ENCODE measurements at regions not wholly inside any gene's neighbourhood (a gene's known extent, or its start where the extent isn't known, plus 50 kb on each side); places are given as distances from the start of the nearest gene placed in this dataset.
"Not testable (repeated sequence)": the region's sequence is repeated elsewhere in the genome, so short reads cannot be mapped to it uniquely, and the experiment has no call there.

DNA sequence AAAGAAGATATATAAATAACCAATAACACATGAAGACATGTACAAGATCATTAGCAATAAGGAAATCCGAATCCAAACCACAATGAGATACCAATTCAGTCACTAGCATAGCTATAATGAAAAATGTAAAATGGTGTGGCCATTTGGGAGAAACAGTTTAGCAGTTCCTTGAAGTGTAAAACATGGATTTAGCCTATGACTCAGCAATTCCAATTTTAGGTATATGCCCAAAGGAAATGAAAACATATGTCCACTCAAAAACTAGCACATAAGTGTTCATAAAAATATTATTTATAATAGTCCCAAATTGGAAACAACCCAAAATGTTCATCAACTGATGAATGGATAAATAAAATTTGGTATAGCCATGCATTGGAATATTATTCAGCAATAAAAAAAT is 165.5 kb upstream of the CRIM1 start:
- ChIA-PET CTCF (no interaction called here), POLR2A (no interaction called here)
- no peak for TF ChIP-seq CTCF (IDR thresholded peaks at IDR 0.05; ENCODE audit: insufficient read depth, low read length, missing control alignments)
- DNase-seq (ENCODE audit: low read depth, low spot score) = no peak
- no peak overlapping the region for H3K4me3 ChIP-seq (ENCODE audit: low read depth, low read length)

GRCh38 chr2:36185624-36186023 is 170.0 kb upstream of the CRIM1 start:
- DNase-seq (ENCODE audit: low read depth, low spot score) = no peak
- CTCF ChIA-PET = no interaction called here
- POLR2A ChIA-PET = no interaction called here
- no peak for TF ChIP-seq CTCF (IDR thresholded peaks at IDR 0.05; ENCODE audit: insufficient read depth, low read length, missing control alignments)
- no peak overlapping the region for H3K4me3 ChIP-seq (ENCODE audit: low read depth, low read length)

- CTCF ChIA-PET = no interaction called here
- POLR2A ChIA-PET = no interaction called here
- H3K4me3 ChIP-seq (ENCODE audit: low read depth, low read length) = no peak overlapping the region
- no peak for TF ChIP-seq CTCF (IDR thresholded peaks at IDR 0.05; ENCODE audit: insufficient read depth, low read length, missing control alignments)
- DNase-seq (ENCODE audit: low read depth, low spot score) = no peak
These were observed 170.7 kb upstream of the CRIM1 start for GRCh38 chr2:36184848-36185247.

DNA sequence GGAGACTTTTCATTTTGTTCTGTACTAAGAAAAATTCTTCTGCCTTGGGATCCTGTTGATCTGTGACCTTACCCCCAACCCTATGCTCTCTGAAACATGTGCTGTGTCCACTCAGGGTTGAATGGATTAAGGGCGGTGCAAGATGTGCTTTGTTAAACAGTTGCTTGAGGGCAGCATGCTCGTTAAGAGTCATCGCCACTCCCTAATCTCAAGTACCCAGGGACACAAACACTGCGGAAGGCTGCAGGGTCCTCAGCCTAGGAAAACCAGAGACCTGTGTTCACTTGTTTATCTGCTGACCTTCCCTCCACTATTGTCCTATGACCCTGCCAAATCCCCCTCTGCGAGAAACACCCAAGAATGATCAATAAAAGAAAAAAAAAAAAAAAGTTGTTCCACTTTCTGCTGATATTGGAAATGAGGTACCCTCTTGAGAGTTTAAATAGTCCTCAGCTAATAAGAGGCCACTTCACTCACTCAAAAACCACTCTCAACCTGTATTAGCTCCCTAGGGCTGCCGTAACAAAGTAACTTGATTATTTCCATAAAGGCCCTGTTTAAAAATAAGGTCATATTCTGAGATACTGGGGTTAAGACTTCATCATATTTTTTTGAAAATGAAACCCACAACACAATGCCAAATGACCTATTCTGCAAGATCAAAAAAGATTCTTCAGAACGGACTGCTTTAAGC is 174.6 kb upstream of the CRIM1 start:
- CTCF ChIA-PET; H3K4me3 ChIP-seq (ENCODE audit: low read depth, low read length); DNase-seq (ENCODE audit: low read depth, low spot score); POLR2A ChIA-PET: not testable (repeated sequence)

DNA sequence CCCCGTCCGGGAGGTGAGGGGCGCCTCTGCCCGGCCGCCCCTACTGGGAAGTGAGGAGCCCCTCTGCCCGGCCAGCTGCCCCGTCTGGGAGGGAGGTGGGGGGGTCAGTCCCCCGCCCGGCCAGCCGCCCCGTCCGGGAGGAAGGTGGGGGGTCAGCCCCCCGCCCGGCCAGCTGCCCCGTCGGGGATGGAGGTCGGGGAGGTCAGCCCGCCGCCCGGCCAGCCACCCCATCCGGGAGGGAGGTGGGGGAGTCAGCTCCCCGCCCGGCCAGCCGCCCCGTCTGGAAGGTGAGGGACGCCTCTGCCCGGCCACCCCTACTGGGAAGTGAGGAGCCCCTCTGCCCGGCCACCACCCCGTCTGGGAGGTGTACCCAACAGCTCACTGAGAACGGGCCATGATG is 175.3 kb upstream of the CRIM1 start:
- H3K4me3 ChIP-seq (ENCODE audit: low read depth, low read length); POLR2A ChIA-PET; DNase-seq (ENCODE audit: low read depth, low spot score); CTCF ChIA-PET: not testable (repeated sequence)

GRCh38 chr2:36179668-36180269 is 175.8 kb upstream of the CRIM1 start:
- H3K4me3 ChIP-seq (ENCODE audit: low read depth, low read length); DNase-seq (ENCODE audit: low read depth, low spot score); CTCF ChIA-PET; POLR2A ChIA-PET: not testable (repeated sequence)

DNA sequence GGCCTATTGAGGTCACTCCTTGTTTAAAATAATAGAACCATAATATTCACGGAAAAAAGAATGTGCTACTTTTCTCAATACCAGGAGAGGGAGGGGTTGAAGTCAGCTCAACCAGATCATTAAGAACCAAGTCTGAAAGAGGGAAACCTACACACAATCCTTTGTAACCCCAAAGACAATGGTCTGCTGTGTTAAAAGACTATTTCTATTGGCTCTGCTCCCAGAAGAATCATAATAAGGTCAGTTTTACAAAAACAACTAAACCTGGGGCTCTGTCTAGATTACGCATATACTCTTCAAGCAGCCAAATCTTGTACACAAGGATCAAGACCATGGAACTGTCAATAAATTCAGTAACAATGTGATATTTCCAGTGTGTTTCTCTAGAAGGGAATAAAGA is 177.2 kb upstream of the CRIM1 start:
- ChIA-PET CTCF (no interaction called here), POLR2A (no interaction called here)
- H3K4me3 ChIP-seq (ENCODE audit: low read depth, low read length) = no peak overlapping the region
- DNase-seq (ENCODE audit: low read depth, low spot score) = no peak
- TF ChIP-seq CTCF (IDR thresholded peaks at IDR 0.05; ENCODE audit: insufficient read depth, low read length, missing control alignments) = no peak

DNA sequence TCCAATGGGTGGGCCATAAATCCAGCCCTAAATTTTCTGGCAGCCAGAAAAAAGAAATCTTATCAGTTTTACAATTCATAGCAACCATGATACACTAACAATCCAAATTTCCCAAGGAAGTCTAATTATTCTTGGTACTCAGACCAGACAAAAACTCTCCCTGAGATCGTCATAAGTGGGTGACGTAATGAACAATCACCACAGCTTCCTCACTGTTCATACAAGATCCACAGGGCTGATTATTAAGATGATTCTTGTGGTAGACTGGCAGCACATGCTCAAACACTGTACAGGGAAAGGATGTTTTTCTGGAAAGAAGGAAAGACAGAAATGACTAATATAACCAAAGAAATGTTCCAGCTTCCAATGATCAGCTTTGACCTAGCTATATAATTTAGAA is 178.3 kb upstream of the CRIM1 start:
- DNase-seq (ENCODE audit: low read depth, low spot score) = no peak
- no peak overlapping the region for H3K4me3 ChIP-seq (ENCODE audit: low read depth, low read length)
- ChIA-PET POLR2A (no interaction called here), CTCF (no interaction called here)
- no peak for TF ChIP-seq CTCF (IDR thresholded peaks at IDR 0.05; ENCODE audit: insufficient read depth, low read length, missing control alignments)

Data from AG04449 (cell line).